SK-N-SH (cell line): ENCODE measurements at regions not wholly inside any gene's neighbourhood (a gene's known extent, or its start where the extent isn't known, plus 50 kb on each side); places are given as distances from the start of the nearest gene placed in this dataset.

ENCODE experiments used
- CTCF ChIA-PET: fragments of 300-600, 350-600 bp; formaldehyde crosslinking; extraction: SDS; loops from one replicate; lab custom pipeline; 2021; lab: Yijun Ruan, JAX
- POLR2A ChIA-PET: fragments of 350-600 bp; sonication (Branson Sonifier 250); formaldehyde crosslinking; extraction: SDS; loops from one replicate; lab custom pipeline; 2020; ENCODE audit warnings: antibody characterized with exemption, inconsistent platforms; lab: Yijun Ruan, JAX
- DNase-seq: peaks from one replicate; pipeline ENCODE4 v3.0.0; 2012
- H2AFZ ChIP-seq: fragments of 200-600 bp; sonication (generic); 2 replicates; pipeline ENCODE4 v1.8.1; 2016; ENCODE audit warnings: antibody characterized with exemption, mild to moderate bottlenecking, low read depth
- H3F3A ChIP-seq: fragments of 200-600 bp; sonication (generic); replicated peaks from 2 replicates; pipeline ENCODE3; 2016; ENCODE audit warnings: antibody characterized with exemption, mild to moderate bottlenecking; ENCODE audit not compliant: insufficient read depth
- H3K27ac ChIP-seq, 2 experiments: fragments of 200-500 bp in 1 of 2; fragments of 200-600 bp in 1 of 2; sonication (Bioruptor generic) in 1 of 2; sonication (generic), shearing (Covaris generic) in 1 of 2; 2 replicates each; pipeline versions ENCODE4 v1.5.1 to v1.6.1; 2014 to 2016; ENCODE audit warnings: low read depth in 2 of 2, inconsistent platforms in 1 of 2, low read length in 1 of 2, mild to moderate bottlenecking in 1 of 2, mixed read lengths in 1 of 2
- H3K27me3 ChIP-seq: fragments of 200-600 bp; sonication (generic), shearing (Covaris generic); 2 replicates; pipeline ENCODE4 v1.6.1; 2016; ENCODE audit warnings: mixed run types; ENCODE audit not compliant: insufficient read depth
- H3K36me3 ChIP-seq, 2 experiments: fragments of 200-500 bp in 1 of 2; fragments of 200-600 bp in 1 of 2; sonication (Bioruptor generic) in 1 of 2; sonication (generic) in 1 of 2; replicated peaks in 1 of 2; 2 replicates each; pipeline versions ENCODE3 to v1.5.1; 2014 to 2016; ENCODE audit warnings: low read length in 1 of 2, mild to moderate bottlenecking in 1 of 2; ENCODE audit not compliant: insufficient read depth in 2 of 2, control insufficient read depth in 1 of 2
- H3K4me1 ChIP-seq, 2 experiments: fragments of 200-500 bp in 1 of 2; fragments of 200-600 bp in 1 of 2; sonication (Bioruptor generic) in 1 of 2; sonication (generic), shearing (Covaris generic) in 1 of 2; 2 replicates each; pipeline versions ENCODE4 v1.5.1 to v1.6.1; 2014 to 2016; ENCODE audit warnings: low read depth in 1 of 2, low read length in 1 of 2, mixed run types in 1 of 2; ENCODE audit not compliant: insufficient read depth in 2 of 2, control insufficient read depth in 1 of 2
- H3K4me2 ChIP-seq: fragments of 200-600 bp; sonication (generic), shearing (Covaris generic); 2 replicates; pipeline ENCODE4 v1.6.1; 2017; ENCODE audit warnings: mixed run types
- H3K4me3 ChIP-seq, 2 experiments: fragments of 200-500 bp in 1 of 2; fragments of 200-600 bp in 1 of 2; sonication (Bioruptor generic) in 1 of 2; sonication (generic), shearing (Covaris generic) in 1 of 2; 2 replicates each; pipeline versions ENCODE4 v1.5.1 to v1.8.1; 2014 to 2016; ENCODE audit warnings: low read depth in 2 of 2, inconsistent platforms in 1 of 2, low read length in 1 of 2, mild to moderate bottlenecking in 1 of 2, mixed read lengths in 1 of 2, moderate library complexity in 1 of 2
- H3K79me2 ChIP-seq: fragments of 200-600 bp; sonication (generic); 2 replicates; pipeline ENCODE4 v1.8.1; 2017; ENCODE audit warnings: mild to moderate bottlenecking; ENCODE audit not compliant: insufficient read depth
- H3K9ac ChIP-seq: fragments of 200-600 bp; sonication (generic); 2 replicates; pipeline ENCODE4 v1.6.1; 2017; ENCODE audit warnings: mixed run types
- H3K9me2 ChIP-seq: fragments of 200-600 bp; sonication (generic); 2 replicates; pipeline ENCODE4 v1.6.1; 2017; ENCODE audit warnings: mixed run types
- H3K9me3 ChIP-seq: fragments of 200-600 bp; sonication (generic); 2 replicates; pipeline ENCODE4 v1.6.1; 2017; ENCODE audit warnings: mixed run types, mild to moderate bottlenecking, moderate library complexity
- H4K20me1 ChIP-seq: fragments of 200-600 bp; sonication (generic); 2 replicates; pipeline ENCODE4 v1.6.1; 2017; ENCODE audit warnings: mild to moderate bottlenecking, mixed run types; ENCODE audit not compliant: insufficient read depth
- CHD2 ChIP-seq: fragments of 150-350 bp; IDR thresholded peaks from 2 replicates; pipeline ENCODE4 v1.6.1; 2018; ENCODE audit warnings: low read length; ENCODE audit not compliant: partially characterized antibody
- CTCF ChIP-seq: fragments of 200-600 bp; sonication (generic); IDR thresholded peaks from 2 replicates; pipeline ENCODE4 v1.6.1; 2017; ENCODE audit warnings: antibody characterized with exemption, mild to moderate bottlenecking, moderate library complexity
- EZH2phosphoT487 ChIP-seq: fragments of 200-600 bp; sonication (generic); IDR thresholded peaks from 2 replicates; pipeline ENCODE4 v1.6.1; 2017; ENCODE audit warnings: low read depth, mixed run types, mild to moderate bottlenecking, antibody characterized with exemption, moderate library complexity, borderline replicate concordance
- FOXM1 ChIP-seq: IDR thresholded peaks from 2 replicates; pipeline ENCODE4 v1.4.0; 2012; ENCODE audit warnings: low read depth, mild to moderate bottlenecking
- JUND ChIP-seq: IDR thresholded peaks from 2 replicates; pipeline ENCODE4 v1.4.0; 2012
- MEF2A ChIP-seq: IDR thresholded peaks from 2 replicates; pipeline ENCODE4 v1.4.0; 2012; ENCODE audit warnings: low read depth, borderline replicate concordance
- MXI1 ChIP-seq: IDR thresholded peaks from 2 replicates; pipeline ENCODE4 v1.6.1; 2012; ENCODE audit warnings: mild to moderate bottlenecking, low read depth, low read length, improper control_type of control experiment
- NFIC ChIP-seq: IDR thresholded peaks from 2 replicates; pipeline ENCODE4 v1.4.0; 2012; ENCODE audit warnings: borderline replicate concordance
- NRF1 ChIP-seq: IDR thresholded peaks from 2 replicates; pipeline ENCODE4 v1.6.1; 2012; ENCODE audit warnings: low read depth, mild to moderate bottlenecking, low read length
- RXRA ChIP-seq: IDR thresholded peaks from 2 replicates; pipeline ENCODE4 v1.4.0; 2012; ENCODE audit warnings: low read depth, mild to moderate bottlenecking, borderline replicate concordance
- SIN3A ChIP-seq: IDR thresholded peaks from 2 replicates; pipeline ENCODE4 v1.6.1; 2012; ENCODE audit warnings: low read depth, mild to moderate bottlenecking, low read length, moderate library complexity, borderline replicate concordance
- SMC3 ChIP-seq: IDR thresholded peaks from 2 replicates; pipeline ENCODE4 v1.6.1; 2012; ENCODE audit warnings: low read depth, low read length, improper control_type of control experiment
- TCF12 ChIP-seq: IDR thresholded peaks from 2 replicates; pipeline ENCODE4 v1.4.0; 2012
- YY1 ChIP-seq: IDR thresholded peaks from 2 replicates; pipeline ENCODE4 v1.4.0; 2012; ENCODE audit warnings: low read depth, mild to moderate bottlenecking
- WGBS: methylation state at CpG from one replicate; pipeline ENCODE4 v1.1.6; 2017; ENCODE audit warnings: low lambda C conversion rate; 5-methylcytosine and 5-hydroxymethylcytosine counted together

- Histone ChIP-seq H3K27ac (no peak overlapping the region), H3K27me3 (no peaks in the 10 kb centered on the region; the same call in 1 of the 2 replicates), H3K4me1 (no peaks in the 10 kb centered on the region), H3K9me3 (no peaks in the 10 kb centered on the region), H4K20me1 (no peaks in the 10 kb centered on the region), H3K9ac (no peak overlapping the region), H2AFZ (no peak overlapping the region), H3F3A (no peaks in the 10 kb centered on the region), H3K36me3 (no peaks in the 10 kb centered on the region), H3K4me2 (no peak overlapping the region), H3K79me2 (no peaks in the 10 kb centered on the region), H3K9me2 (no peaks in the 10 kb centered on the region), H3K4me3 (no peak overlapping the region)
- DNase-seq: no peak
- WGBS: 64% methylated on average over 7 of the region's 7 CpGs
- no peak for TF ChIP-seq RXRA
- no peak for TF ChIP-seq SIN3A
- CTCF ChIA-PET: no interaction called here
- POLR2A ChIA-PET: no interaction called here
These were observed 112.8 kb upstream of the PRKCQ start for GRCh38 chr10:6692856-6693255.

- no peak for DNase-seq
- Histone ChIP-seq H3K4me1 (no peaks in the 10 kb centered on the region), H3K9me2 (no peaks in the 10 kb centered on the region), H3K27me3 (no peaks in the 10 kb centered on the region; the same call in 1 of the 2 replicates), H3K27ac (no peak overlapping the region), H3F3A (no peaks in the 10 kb centered on the region), H3K4me3 (no peak overlapping the region), H4K20me1 (no peaks in the 10 kb centered on the region), H3K9ac (no peak overlapping the region), H3K4me2 (no peak overlapping the region), H3K36me3 (no peaks in the 10 kb centered on the region), H2AFZ (no peak overlapping the region), H3K79me2 (no peaks in the 10 kb centered on the region), H3K9me3 (no peaks in the 10 kb centered on the region)
- POLR2A ChIA-PET: no interaction called here
- 29% methylated on average over 2 of the region's 2 CpGs for WGBS
- CTCF ChIA-PET: interaction anchor here (0.6 kb wide), 1 partner anchor 105 kb away, joined by 3 read pairs; no protein-coding TSS in a partner anchor
- TF ChIP-seq CHD2 (no peak), CTCF (no peak), NRF1 (no peak), SIN3A (no peak), SMC3 (no peak), TCF12 (no peak), JUND (no peak), YY1 (no peak)
These were observed 112.0 kb upstream of the PRKCQ start for GRCh38 chr10:6692103-6692502.

- ChIA-PET CTCF (interaction anchor here (0.8 to 1.0 kb wide), 2 partner anchors 11 to 12 kb away, joined by 3 to 4 read pairs; no protein-coding TSS in a partner anchor), POLR2A (no interaction called here)
- Histone ChIP-seq H3K4me1 (no peaks in the 10 kb centered on the region), H2AFZ (no peak overlapping the region), H3K27ac (no peak overlapping the region), H4K20me1 (no peaks in the 10 kb centered on the region), H3K27me3 (no peaks in the 10 kb centered on the region; the same call in 1 of the 2 replicates), H3K4me2 (no peak overlapping the region), H3K9ac (no peak overlapping the region), H3K4me3 (no peak overlapping the region), H3K9me2 (no peaks in the 10 kb centered on the region), H3K79me2 (no peaks in the 10 kb centered on the region), H3F3A (no peaks in the 10 kb centered on the region), H3K9me3 (no peaks in the 10 kb centered on the region), H3K36me3 (no peaks in the 10 kb centered on the region)
- no peak for DNase-seq
- WGBS: 64% methylated on average over 5 of the region's 5 CpGs
- TF ChIP-seq MEF2A (no peak), FOXM1 (no peak), CTCF (no peak), SMC3 (no peak), EZH2phosphoT487 (no peak), MXI1 (no peak), NFIC (no peak), NRF1 (no peak)
These were observed 109.0 kb upstream of the PRKCQ start for GRCh38 chr10:6689036-6689435.
